HL-60 (cell line): ENCODE measurements at regions not wholly inside any gene's neighbourhood (a gene's known extent, or its start where the extent isn't known, plus 50 kb on each side); places are given as distances from the start of the nearest gene placed in this dataset.

Experiments
- DNase-seq, 2 experiments: peaks; one replicate each; pipeline ENCODE4 v3.0.0-alpha.2; 2010 to 2020; ENCODE audit warnings: low read depth in 1 of 2, low spot score in 1 of 2
- H3K27ac ChIP-seq: fragments of 250-450 bp; sonication (Bioruptor Pico); replicated peaks from 2 replicates; pipeline ENCODE4 v1.5.1; 2020; ENCODE audit warnings: mild to moderate bottlenecking, moderate library complexity
- H3K27me3 ChIP-seq: fragments of 250-450 bp; sonication (Bioruptor Pico); 2 replicates; pipeline ENCODE4 v1.5.1; 2021; ENCODE audit warnings: mild to moderate bottlenecking, moderate library complexity; ENCODE audit not compliant: insufficient read depth, poor library complexity, severe bottlenecking
- H3K4me3 ChIP-seq: replicated peaks from 2 replicates; pipeline ENCODE4 v1.5.1; 2011; ENCODE audit warnings: mild to moderate bottlenecking, control low read depth, low read length; ENCODE audit not compliant: insufficient read depth
- GABPA ChIP-seq: IDR thresholded peaks from 2 replicates; pipeline ENCODE4 v1.6.1; 2012; ENCODE audit warnings: low read depth
- POLR2AphosphoS5 ChIP-seq: IDR thresholded peaks from 2 replicates; pipeline ENCODE4 v1.6.1; 2012; ENCODE audit warnings: low read depth
- SPI1 ChIP-seq: IDR thresholded peaks from 2 replicates; pipeline ENCODE4 v1.6.1; 2012; ENCODE audit warnings: low read depth, mild to moderate bottlenecking, borderline replicate concordance
- TF ChIP-seq, protein P1 (sequence below): IDR thresholded peaks from one replicate; pipeline ENCODE4 v1.5.1; 2011; ENCODE audit warnings: low read length, control low read depth, inconsistent platforms; ENCODE audit not compliant: insufficient read depth
- TF ChIP-seq, protein P2 (sequence below): IDR thresholded peaks from 2 replicates; pipeline ENCODE4 v1.6.1; 2012; ENCODE audit warnings: low read depth; ENCODE audit not compliant: insufficient replicate concordance

DNA sequence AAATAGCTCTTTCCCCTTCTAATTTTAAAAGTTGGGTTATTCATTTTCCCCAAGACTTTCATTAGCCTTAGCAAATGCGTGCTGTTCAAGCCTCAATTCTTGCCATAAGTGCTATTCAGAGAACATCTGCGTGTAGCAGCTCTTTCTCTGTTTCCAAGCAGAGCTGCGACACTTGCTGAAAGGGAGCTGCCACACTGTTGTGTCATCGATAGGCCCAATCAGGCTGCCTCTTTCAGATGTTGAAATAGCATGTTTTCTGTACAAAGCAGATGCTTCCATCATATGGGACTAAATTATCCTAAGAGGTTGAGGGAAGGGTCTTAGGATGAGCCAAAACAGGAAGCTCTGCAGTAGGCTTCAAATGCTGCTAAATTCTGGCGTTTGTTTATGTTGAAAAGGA lies 220.9 kb upstream of the CDC14C start:
- no peak for DNase-seq
- Histone ChIP-seq H3K4me3 (no peak overlapping the region), H3K27me3 (no peaks in the 10 kb centered on the region), H3K27ac (no peak overlapping the region)
- TF ChIP-seq, protein P1, sequence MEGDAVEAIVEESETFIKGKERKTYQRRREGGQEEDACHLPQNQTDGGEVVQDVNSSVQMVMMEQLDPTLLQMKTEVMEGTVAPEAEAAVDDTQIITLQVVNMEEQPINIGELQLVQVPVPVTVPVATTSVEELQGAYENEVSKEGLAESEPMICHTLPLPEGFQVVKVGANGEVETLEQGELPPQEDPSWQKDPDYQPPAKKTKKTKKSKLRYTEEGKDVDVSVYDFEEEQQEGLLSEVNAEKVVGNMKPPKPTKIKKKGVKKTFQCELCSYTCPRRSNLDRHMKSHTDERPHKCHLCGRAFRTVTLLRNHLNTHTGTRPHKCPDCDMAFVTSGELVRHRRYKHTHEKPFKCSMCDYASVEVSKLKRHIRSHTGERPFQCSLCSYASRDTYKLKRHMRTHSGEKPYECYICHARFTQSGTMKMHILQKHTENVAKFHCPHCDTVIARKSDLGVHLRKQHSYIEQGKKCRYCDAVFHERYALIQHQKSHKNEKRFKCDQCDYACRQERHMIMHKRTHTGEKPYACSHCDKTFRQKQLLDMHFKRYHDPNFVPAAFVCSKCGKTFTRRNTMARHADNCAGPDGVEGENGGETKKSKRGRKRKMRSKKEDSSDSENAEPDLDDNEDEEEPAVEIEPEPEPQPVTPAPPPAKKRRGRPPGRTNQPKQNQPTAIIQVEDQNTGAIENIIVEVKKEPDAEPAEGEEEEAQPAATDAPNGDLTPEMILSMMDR = no peak
- no peak for TF ChIP-seq SPI1
- no peak for TF ChIP-seq GABPA
- TF ChIP-seq, protein P2, sequence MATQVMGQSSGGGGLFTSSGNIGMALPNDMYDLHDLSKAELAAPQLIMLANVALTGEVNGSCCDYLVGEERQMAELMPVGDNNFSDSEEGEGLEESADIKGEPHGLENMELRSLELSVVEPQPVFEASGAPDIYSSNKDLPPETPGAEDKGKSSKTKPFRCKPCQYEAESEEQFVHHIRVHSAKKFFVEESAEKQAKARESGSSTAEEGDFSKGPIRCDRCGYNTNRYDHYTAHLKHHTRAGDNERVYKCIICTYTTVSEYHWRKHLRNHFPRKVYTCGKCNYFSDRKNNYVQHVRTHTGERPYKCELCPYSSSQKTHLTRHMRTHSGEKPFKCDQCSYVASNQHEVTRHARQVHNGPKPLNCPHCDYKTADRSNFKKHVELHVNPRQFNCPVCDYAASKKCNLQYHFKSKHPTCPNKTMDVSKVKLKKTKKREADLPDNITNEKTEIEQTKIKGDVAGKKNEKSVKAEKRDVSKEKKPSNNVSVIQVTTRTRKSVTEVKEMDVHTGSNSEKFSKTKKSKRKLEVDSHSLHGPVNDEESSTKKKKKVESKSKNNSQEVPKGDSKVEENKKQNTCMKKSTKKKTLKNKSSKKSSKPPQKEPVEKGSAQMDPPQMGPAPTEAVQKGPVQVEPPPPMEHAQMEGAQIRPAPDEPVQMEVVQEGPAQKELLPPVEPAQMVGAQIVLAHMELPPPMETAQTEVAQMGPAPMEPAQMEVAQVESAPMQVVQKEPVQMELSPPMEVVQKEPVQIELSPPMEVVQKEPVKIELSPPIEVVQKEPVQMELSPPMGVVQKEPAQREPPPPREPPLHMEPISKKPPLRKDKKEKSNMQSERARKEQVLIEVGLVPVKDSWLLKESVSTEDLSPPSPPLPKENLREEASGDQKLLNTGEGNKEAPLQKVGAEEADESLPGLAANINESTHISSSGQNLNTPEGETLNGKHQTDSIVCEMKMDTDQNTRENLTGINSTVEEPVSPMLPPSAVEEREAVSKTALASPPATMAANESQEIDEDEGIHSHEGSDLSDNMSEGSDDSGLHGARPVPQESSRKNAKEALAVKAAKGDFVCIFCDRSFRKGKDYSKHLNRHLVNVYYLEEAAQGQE = no peak
- no peak for TF ChIP-seq POLR2AphosphoS5

DNA sequence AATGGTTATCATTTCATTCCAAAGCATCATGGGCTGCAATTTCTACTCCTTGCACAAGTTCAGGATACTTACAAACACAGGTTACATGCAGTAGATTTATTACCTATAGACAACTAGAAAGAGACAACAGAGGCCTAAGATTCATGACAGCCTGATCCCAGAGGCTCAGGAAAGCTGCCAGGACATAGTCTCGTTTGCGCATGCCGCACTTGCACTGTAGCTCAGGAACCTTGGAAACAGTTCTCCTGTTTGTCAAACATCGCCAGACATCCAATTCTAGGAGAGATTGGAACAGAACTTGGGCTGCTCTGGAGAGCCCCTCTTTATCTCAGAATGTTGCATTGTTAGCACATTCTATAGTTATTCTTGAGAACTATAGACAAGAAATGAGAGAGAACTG lies 216.2 kb upstream of the CDC14C start:
- H3K27me3 ChIP-seq = no peaks in the 10 kb centered on the region
- H3K4me3 ChIP-seq = no peak overlapping the region
- no peak for TF ChIP-seq GABPA
- no peak for TF ChIP-seq SPI1
- TF ChIP-seq, protein P2 = no peak
- TF ChIP-seq, protein P1 = no peak
- TF ChIP-seq POLR2AphosphoS5 = no peak
- DNase-seq = no peak
- no peak overlapping the region for H3K27ac ChIP-seq

DNA sequence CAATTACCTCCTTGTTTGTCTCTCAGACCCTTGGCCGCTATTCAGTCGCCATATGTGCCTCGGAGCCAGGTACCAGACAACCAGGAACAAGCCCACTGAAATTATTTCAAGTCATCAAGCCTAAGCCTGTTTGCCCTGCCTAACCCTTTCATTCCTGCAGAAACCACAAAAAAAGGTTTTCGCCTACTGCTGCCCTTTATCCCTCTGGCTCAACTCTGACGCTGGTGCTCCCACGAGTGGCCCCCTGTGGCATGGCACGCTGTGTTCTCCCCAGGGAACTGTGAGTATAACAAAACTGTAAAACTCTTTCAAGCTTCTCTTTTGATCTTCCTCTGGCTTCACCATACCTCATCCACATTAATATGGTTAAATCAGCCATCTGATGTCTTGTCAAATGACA lies 215.7 kb upstream of the CDC14C start:
- TF ChIP-seq GABPA = no peak
- TF ChIP-seq, protein P2 = no peak
- TF ChIP-seq, protein P1 = no peak
- TF ChIP-seq POLR2AphosphoS5 = no peak
- TF ChIP-seq SPI1 = no peak
- H3K27me3 ChIP-seq = no peaks in the 10 kb centered on the region
- no peak for DNase-seq
- no peak overlapping the region for H3K4me3 ChIP-seq
- H3K27ac ChIP-seq = no peak overlapping the region
